22Rv1 (cell line): ENCODE measurements at regions not wholly inside any gene's neighbourhood (a gene's known extent, or its start where the extent isn't known, plus 50 kb on each side); places are given as distances from the start of the nearest gene placed in this dataset.

Experiments
- H3K27ac ChIP-seq: fragments of 450-650 bp; 2 replicates; pipeline ENCODE4 v1.5.1; 2017
- ZFX ChIP-seq: fragments of 450-650 bp; IDR thresholded peaks from 2 replicates; pipeline ENCODE4 v1.6.1; 2017; ENCODE audit warnings: antibody characterized with exemption, borderline replicate concordance
- TF ChIP-seq, protein P1 (sequence below): fragments of 450-650 bp; IDR thresholded peaks from 2 replicates; pipeline ENCODE4 v1.5.1; 2017; ENCODE audit warnings: mild to moderate bottlenecking

GRCh38 chr6:132089173-132089572, 138.0 kb upstream of the CCN2 start:
- TF ChIP-seq, protein P1, sequence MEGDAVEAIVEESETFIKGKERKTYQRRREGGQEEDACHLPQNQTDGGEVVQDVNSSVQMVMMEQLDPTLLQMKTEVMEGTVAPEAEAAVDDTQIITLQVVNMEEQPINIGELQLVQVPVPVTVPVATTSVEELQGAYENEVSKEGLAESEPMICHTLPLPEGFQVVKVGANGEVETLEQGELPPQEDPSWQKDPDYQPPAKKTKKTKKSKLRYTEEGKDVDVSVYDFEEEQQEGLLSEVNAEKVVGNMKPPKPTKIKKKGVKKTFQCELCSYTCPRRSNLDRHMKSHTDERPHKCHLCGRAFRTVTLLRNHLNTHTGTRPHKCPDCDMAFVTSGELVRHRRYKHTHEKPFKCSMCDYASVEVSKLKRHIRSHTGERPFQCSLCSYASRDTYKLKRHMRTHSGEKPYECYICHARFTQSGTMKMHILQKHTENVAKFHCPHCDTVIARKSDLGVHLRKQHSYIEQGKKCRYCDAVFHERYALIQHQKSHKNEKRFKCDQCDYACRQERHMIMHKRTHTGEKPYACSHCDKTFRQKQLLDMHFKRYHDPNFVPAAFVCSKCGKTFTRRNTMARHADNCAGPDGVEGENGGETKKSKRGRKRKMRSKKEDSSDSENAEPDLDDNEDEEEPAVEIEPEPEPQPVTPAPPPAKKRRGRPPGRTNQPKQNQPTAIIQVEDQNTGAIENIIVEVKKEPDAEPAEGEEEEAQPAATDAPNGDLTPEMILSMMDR = no peak
- TF ChIP-seq ZFX = no peak
- H3K27ac ChIP-seq = no peak overlapping the region

DNA sequence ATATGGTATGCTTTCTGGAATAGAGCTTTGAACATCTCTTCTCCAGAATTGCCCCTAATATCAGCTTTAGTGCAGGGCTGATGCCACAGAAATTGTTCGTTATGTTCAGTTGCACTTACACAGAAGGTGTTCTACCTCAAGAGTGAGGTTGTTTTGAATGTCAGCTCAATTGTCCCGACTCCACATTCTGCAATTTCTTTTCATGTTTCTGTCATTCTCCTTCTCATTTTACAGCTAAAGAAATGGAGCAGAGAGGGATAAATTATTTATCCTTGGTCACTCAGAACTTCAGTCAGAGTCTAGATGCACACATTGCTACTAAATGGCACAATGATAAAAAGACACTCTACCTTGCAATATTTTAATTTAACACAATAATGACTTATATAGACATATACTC, 137.0 kb upstream of the CCN2 start:
- TF ChIP-seq ZFX = no peak
- TF ChIP-seq, protein P1 = no peak
- H3K27ac ChIP-seq = no peak overlapping the region

DNA sequence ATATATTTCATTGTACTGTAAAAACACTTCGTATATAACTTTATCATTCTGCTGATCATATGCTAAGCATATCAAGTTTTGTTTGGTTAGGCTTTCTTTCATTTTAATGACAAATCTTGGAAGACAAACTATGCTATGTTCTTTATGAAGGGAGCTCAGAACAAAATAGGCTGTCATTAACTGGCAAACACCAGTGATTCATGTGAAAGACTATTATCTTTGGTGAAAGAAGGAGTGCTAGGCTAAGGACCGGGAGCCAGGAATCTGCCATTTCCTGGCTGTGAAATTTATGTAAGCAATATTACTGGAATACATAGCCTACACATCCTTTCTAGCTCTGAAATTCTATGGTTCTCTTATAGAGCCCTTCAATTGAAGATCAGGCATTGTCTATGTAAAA, 136.2 kb upstream of the CCN2 start:
- H3K27ac ChIP-seq = no peak overlapping the region
- TF ChIP-seq, protein P1 = no peak
- no peak for TF ChIP-seq ZFX

- H3K27ac ChIP-seq = no peak overlapping the region
- TF ChIP-seq ZFX = no peak
- TF ChIP-seq, protein P1 = no peak
Observed at GRCh38 chr6:132085731-132086130, 134.6 kb upstream of the CCN2 start.

DNA sequence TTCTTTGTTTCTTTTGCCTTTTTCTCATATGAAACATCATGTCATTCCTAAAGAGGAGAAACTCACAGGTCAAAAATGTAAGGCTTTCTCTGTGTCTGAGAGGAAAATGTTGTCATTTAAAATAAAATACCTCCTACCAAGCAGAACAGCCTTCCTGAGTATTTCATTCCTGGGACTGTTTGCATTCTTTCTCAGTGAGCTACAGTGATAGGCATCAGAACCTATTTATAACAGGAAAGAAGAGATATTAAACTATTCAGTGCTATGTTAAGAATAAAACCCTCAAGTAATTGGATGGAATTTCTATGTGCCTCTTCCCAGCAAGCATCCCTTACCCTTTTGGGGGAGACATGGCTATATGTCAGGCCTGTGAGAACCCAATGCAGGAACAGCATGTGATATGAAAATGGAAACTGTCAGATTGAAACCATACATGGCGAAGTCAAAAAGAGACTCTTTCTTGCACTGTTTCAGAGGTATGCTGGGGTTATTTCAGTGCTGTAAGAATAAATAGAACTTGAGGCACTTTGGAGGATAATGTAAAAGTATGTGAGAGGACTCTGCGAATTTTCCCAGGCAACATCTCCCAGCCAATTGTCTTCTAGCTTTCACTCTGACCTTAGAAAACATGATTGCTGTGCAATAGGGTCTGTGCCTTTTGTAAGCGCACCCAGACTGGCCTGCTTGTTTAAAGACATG, 133.8 kb upstream of the CCN2 start:
- TF ChIP-seq, protein P1 = no peak
- no peak for TF ChIP-seq ZFX
- no peak overlapping the region for H3K27ac ChIP-seq

DNA sequence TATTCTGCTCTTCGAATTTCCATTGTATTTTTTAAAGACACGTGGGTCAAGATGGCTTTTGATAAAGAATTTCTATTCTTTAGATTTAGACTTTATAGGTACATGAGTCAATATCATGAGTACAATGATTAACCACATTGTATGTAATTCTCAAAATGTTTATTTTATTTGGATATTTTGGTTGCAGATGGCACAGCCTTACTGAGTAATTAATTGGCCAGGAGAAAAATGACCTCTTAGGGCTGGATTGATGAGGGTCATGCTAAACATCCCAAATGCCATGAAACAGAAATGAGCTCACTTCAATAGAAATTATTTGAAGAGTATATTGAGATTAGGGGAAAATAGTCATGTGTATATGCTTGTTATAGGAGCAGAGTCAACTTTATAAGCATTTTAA, 131.2 kb upstream of the CCN2 start:
- TF ChIP-seq, protein P1 = no peak
- TF ChIP-seq ZFX = no peak
- no peak overlapping the region for H3K27ac ChIP-seq

DNA sequence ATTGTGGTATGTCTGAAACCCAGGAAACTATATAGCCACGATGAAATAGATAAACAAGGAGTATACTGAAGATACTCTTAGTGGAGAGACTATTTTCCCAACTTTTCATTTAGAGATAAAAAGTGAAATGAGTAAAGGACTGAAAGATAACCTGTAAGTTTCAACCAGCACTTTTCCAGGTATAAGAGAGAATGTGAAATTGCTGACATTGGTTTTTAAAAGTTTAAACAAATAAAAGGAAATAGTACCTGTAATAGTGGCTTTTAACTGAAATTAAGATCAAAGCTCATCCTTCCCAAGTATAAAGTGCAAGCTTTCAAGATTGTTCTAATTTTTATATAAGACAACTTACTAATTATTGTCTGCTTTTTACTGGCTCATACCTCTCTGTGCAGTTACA, 130.2 kb upstream of the CCN2 start:
- no peak overlapping the region for H3K27ac ChIP-seq
- TF ChIP-seq ZFX = no peak
- TF ChIP-seq, protein P1 = no peak
